ENCODE measurements at regions not wholly inside any gene's neighbourhood (a gene's known extent, or its start where the extent isn't known, plus 50 kb on each side); places are given as distances from the start of the nearest gene placed in this dataset.

- WGBS, result 43% methylated on average over 7 of the region's 8 CpGs
- Histone ChIP-seq H3K27me3 (no peaks in the 10 kb centered on the region), H3K4me3 (no peak overlapping the region), H3K9me3 (no peaks in the 10 kb centered on the region), H3K4me1 (no peaks in the 10 kb centered on the region), H3K27ac (no peak overlapping the region), H3K36me3 (no peaks in the 10 kb centered on the region)
- TF ChIP-seq CTCF (IDR thresholded peaks at IDR 0.05) (no peak), POLR2A (IDR thresholded peaks at IDR 0.05) (no peak), POLR2AphosphoS5 (IDR thresholded peaks at IDR 0.05) (no peak), EP300 (IDR thresholded peaks at IDR 0.05) (no peak)
- DNase-seq (ENCODE audit: low spot score in 2 of 2), result no peak
Observed at GRCh38 chr4:58749206-58749605, 1639.0 kb upstream of the IGFBP7 start.

GRCh38 chr4:58740897-58741296, 1630.7 kb upstream of the IGFBP7 start:
- TF ChIP-seq POLR2AphosphoS5 (IDR thresholded peaks at IDR 0.05) (no peak), CTCF (IDR thresholded peaks at IDR 0.05) (no peak), EP300 (IDR thresholded peaks at IDR 0.05) (no peak), POLR2A (IDR thresholded peaks at IDR 0.05) (no peak)
- Histone ChIP-seq H3K36me3 (no peaks in the 10 kb centered on the region), H3K4me3 (no peak overlapping the region)

GRCh38 chr4:58739275-58739674, 1629.1 kb upstream of the IGFBP7 start:
- no peaks in the 10 kb centered on the region for H3K9me3 ChIP-seq
- H3K4me1 ChIP-seq, result no peaks in the 10 kb centered on the region
- WGBS, result 97% methylated on average over 1 of the region's 1 CpG
- DNase-seq (ENCODE audit: low spot score in 2 of 2), result no peak
- no peaks in the 10 kb centered on the region for H3K27me3 ChIP-seq
- no peak overlapping the region for H3K27ac ChIP-seq
- H3K36me3 ChIP-seq, result no peaks in the 10 kb centered on the region
- no peak overlapping the region for H3K4me3 ChIP-seq
- TF ChIP-seq EP300 (IDR thresholded peaks at IDR 0.05), result no peak
- no peak for TF ChIP-seq CTCF (IDR thresholded peaks at IDR 0.05)
- no peak for TF ChIP-seq POLR2AphosphoS5 (IDR thresholded peaks at IDR 0.05)
- TF ChIP-seq POLR2A (IDR thresholded peaks at IDR 0.05), result no peak

More at GRCh38 chr4:58740897-58741296, 1630.7 kb upstream of the IGFBP7 start:
- H3K9me3 ChIP-seq, result no peaks in the 10 kb centered on the region
- no peaks in the 10 kb centered on the region for H3K4me1 ChIP-seq
- no peak overlapping the region for H3K27ac ChIP-seq
- no peaks in the 10 kb centered on the region for H3K27me3 ChIP-seq
- DNase-seq (ENCODE audit: low spot score in 2 of 2), result no peak

- no peak overlapping the region for H3K27ac ChIP-seq
- TF ChIP-seq POLR2A (IDR thresholded peaks at IDR 0.05) (no peak), CTCF (IDR thresholded peaks at IDR 0.05) (no peak), EP300 (IDR thresholded peaks at IDR 0.05) (no peak), POLR2AphosphoS5 (IDR thresholded peaks at IDR 0.05) (no peak)
- no peaks in the 10 kb centered on the region for H3K9me3 ChIP-seq
- H3K4me1 ChIP-seq, result no peaks in the 10 kb centered on the region
- H3K4me3 ChIP-seq, result no peak overlapping the region
- no peaks in the 10 kb centered on the region for H3K27me3 ChIP-seq
- DNase-seq (ENCODE audit: low spot score in 2 of 2), result no peak
- no peaks in the 10 kb centered on the region for H3K36me3 ChIP-seq
Observed at GRCh38 chr4:58738375-58738774, 1628.2 kb upstream of the IGFBP7 start.

GRCh38 chr4:58734030-58734674, 1624.0 kb upstream of the IGFBP7 start:
- Histone ChIP-seq H3K27ac (no peak overlapping the region), H3K36me3 (no peaks in the 10 kb centered on the region), H3K27me3 (no peaks in the 10 kb centered on the region), H3K4me3 (no peak overlapping the region), H3K4me1 (no peaks in the 10 kb centered on the region), H3K9me3 (no peaks in the 10 kb centered on the region)
- TF ChIP-seq CTCF (IDR thresholded peaks at IDR 0.05) (no peak), EP300 (IDR thresholded peaks at IDR 0.05) (no peak), POLR2AphosphoS5 (IDR thresholded peaks at IDR 0.05) (no peak), POLR2A (IDR thresholded peaks at IDR 0.05) (no peak)
- no peak for DNase-seq (ENCODE audit: low spot score in 2 of 2)
- 38% methylated on average over 1 of the region's 1 CpG for WGBS

All from suprapubic skin (tissue), 4 donors.